MM.1S (cell line): ENCODE measurements at regions not wholly inside any gene's neighbourhood (a gene's known extent, or its start where the extent isn't known, plus 50 kb on each side); places are given as distances from the start of the nearest gene placed in this dataset.

ENCODE experiments used
- CTCF ChIP-seq: fragments of 300-600 bp; sonication (generic); IDR thresholded peaks from 2 replicates; pipeline ENCODE4 v1.5.1; 2016; ENCODE audit warnings: antibody characterized with exemption, low read length, mixed read lengths
- EZH2 ChIP-seq: fragments of 300-600 bp; sonication (generic); optimal IDR thresholded peaks from 2 replicates; pipeline ENCODE3; 2017; ENCODE audit warnings: low read depth, mild to moderate bottlenecking, antibody characterized with exemption, low read length, mixed read lengths
- EZH2phosphoT487 ChIP-seq: fragments of 300-600 bp; sonication (generic); IDR thresholded peaks from 2 replicates; pipeline ENCODE4 v1.6.1; 2018; ENCODE audit warnings: antibody characterized with exemption, low read length

GRCh38 chr13:73697166-73697565 lies 437.0 kb downstream of the KLF12 start:
- TF ChIP-seq EZH2phosphoT487 = no peak
- no peak for TF ChIP-seq CTCF
- TF ChIP-seq EZH2 = no peak
